Stimulated activated CD8-positive, alpha-beta memory T cell treated with anti-CD3 and anti-CD28 coated beads, Interleukin-4, amount 100 ng/mL, for 48 hours (primary cell): ENCODE measurements at regions not wholly inside any gene's neighbourhood (a gene's known extent, or its start where the extent isn't known, plus 50 kb on each side); places are given as distances from the start of the nearest gene placed in this dataset.

Experiments used
- DNase-seq: peaks from one replicate; pipeline ENCODE4 v3.0.0-alpha.2; 2020

DNA sequence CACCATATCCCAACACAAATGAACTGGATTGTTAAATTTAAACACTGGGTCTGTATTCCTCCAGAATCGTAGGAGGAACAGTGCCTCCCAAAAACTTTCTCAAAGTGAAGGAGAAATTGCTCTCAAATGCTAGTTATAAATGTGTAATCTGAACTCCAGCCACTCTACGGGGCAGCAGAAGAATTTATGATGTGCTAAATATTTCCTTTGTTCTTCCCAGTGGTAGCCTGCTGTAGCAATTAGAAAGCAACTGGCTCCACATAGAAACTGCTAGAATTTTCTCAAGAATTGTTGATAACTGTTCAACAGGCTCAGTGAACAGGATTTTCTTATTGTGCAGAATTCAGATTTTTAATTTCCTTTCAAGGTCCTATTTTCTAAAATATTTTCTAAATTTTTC, 49.8 kb upstream of the EYA4 start:
- DNase-seq, result no peak
